ENCODE measurements at regions not wholly inside any gene's neighbourhood (a gene's known extent, or its start where the extent isn't known, plus 50 kb on each side); places are given as distances from the start of the nearest gene placed in this dataset.

DNA sequence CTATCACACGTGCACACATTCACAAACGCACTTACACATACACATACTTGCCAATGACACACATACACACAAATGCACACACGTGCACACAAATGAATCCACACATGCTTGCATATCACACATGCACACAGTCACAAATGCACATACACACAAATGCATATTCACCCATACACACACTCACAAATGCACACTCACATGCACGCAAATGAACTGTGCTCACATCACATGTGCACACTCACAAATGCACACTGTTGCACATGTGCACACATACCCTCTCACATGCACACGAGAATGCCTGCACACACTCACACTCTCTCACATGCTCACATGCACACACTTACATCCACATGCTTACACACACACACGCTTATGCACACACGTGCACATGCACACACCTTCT is 368.1 kb downstream of the EIPR1 start:
- Histone ChIP-seq H3K4me3 (no peak overlapping the region), H3K27ac (no peak overlapping the region), H3K4me1 (no peaks in the 10 kb centered on the region), H3K36me3 (no peaks in the 10 kb centered on the region), H3K27me3 (no peaks in the 10 kb centered on the region), H3K9me3 (peaks cover 0 to 4% of the 10 kb centered on the region in 2 donors)
- intact Hi-C loops (cut with DNase I; ENCODE audit: low total_unique reads) = no loop called here
- 71 to 75% methylated on average over 2 to 7 of the region's 7 CpGs for WGBS, 2 donors (ENCODE audit: low coverage in 1 of 2)
- TF ChIP-seq, protein P1, sequence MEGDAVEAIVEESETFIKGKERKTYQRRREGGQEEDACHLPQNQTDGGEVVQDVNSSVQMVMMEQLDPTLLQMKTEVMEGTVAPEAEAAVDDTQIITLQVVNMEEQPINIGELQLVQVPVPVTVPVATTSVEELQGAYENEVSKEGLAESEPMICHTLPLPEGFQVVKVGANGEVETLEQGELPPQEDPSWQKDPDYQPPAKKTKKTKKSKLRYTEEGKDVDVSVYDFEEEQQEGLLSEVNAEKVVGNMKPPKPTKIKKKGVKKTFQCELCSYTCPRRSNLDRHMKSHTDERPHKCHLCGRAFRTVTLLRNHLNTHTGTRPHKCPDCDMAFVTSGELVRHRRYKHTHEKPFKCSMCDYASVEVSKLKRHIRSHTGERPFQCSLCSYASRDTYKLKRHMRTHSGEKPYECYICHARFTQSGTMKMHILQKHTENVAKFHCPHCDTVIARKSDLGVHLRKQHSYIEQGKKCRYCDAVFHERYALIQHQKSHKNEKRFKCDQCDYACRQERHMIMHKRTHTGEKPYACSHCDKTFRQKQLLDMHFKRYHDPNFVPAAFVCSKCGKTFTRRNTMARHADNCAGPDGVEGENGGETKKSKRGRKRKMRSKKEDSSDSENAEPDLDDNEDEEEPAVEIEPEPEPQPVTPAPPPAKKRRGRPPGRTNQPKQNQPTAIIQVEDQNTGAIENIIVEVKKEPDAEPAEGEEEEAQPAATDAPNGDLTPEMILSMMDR (IDR thresholded peaks at IDR 0.05) = no peak
- in situ Hi-C loops (cut with MboI; ENCODE audit: low pct_ligation_motif_present in 1 of 4, low pct_unique_long_range_greater_than_20kb in 1 of 4, low sequenced_read_pairs in 3 of 4) = no loop called here
- DNase-seq = no peak

DNA sequence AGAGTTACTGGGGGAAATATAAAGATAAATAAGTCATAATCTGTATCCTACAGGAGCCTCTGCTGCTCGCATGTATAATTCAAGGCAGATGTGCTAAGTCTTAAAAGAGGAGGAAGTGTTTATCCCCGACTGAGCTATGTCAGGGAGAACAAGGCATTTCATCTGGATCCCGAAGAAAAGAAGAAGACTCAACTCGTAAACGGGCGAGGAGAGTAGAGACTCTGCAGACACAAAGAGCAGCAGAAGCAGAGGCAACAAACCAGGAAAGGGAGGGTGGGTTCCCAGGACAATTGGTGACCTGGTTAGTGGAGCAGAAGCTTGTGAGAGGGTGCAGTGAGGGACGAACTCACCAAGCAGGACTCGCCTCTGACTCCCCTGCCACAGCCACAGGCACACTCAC is 368.6 kb downstream of the EIPR1 start:
- Histone ChIP-seq H3K36me3 (no peaks in the 10 kb centered on the region), H3K4me1 (no peaks in the 10 kb centered on the region), H3K27ac (no peak overlapping the region), H3K9me3 (peaks cover 0 to 4% of the 10 kb centered on the region in 2 donors), H3K27me3 (no peaks in the 10 kb centered on the region), H3K4me3 (no peak overlapping the region)
- TF ChIP-seq, protein P1 (IDR thresholded peaks at IDR 0.05) = no peak
- TF ChIP-seq EP300 (IDR thresholded peaks at IDR 0.05; ENCODE audit: low read depth) (no peak), POLR2AphosphoS5 (IDR thresholded peaks at IDR 0.05) (no peak), POLR2A (IDR thresholded peaks at IDR 0.05) (no peak)
- in situ Hi-C loops (cut with MboI; ENCODE audit: low pct_ligation_motif_present in 1 of 4, low pct_unique_long_range_greater_than_20kb in 1 of 4, low sequenced_read_pairs in 3 of 4) (no loop called here), intact Hi-C loops (cut with DNase I; ENCODE audit: low total_unique reads) (no loop called here)
- 36 to 39% methylated on average over 8 of the region's 8 CpGs for WGBS, 2 donors (ENCODE audit: low coverage in 1 of 2)
- DNase-seq = no peak

DNA sequence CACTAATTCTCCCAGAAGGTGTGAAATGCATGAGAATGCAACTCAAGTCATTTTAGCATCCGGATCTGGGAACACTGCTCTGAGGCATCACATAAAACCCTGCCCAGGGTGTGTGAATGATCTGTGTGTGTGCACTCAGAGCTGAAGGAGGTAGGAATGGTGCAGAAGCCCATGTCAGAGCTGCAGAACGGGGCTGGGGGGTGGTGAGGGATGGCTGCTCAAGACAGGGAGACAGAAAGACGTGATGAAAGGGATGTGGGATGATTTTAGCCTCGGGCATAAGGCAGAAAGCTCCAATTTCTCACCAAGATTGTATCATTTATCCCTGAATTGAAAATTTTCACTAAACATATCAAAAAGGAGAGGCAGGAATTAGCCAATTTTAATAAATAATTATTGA is 369.1 kb downstream of the EIPR1 start:
- no peak for DNase-seq
- Histone ChIP-seq H3K27ac (no peak overlapping the region), H3K4me3 (no peak overlapping the region), H3K9me3 (peaks cover 0 to 2% of the 10 kb centered on the region in 2 donors), H3K4me1 (no peaks in the 10 kb centered on the region), H3K36me3 (no peaks in the 10 kb centered on the region), H3K27me3 (no peaks in the 10 kb centered on the region)
- WGBS, 2 donors (ENCODE audit: low coverage in 1 of 2) = 37% methylated on average over 2 to 4 of the region's 4 CpGs
- intact Hi-C loops (cut with DNase I; ENCODE audit: low total_unique reads) (no loop called here), in situ Hi-C loops (cut with MboI; ENCODE audit: low pct_ligation_motif_present in 1 of 4, low pct_unique_long_range_greater_than_20kb in 1 of 4, low sequenced_read_pairs in 3 of 4) (no loop called here)
- TF ChIP-seq EP300 (IDR thresholded peaks at IDR 0.05; ENCODE audit: low read depth) = no peak
- no peak for TF ChIP-seq POLR2AphosphoS5 (IDR thresholded peaks at IDR 0.05)
- TF ChIP-seq, protein P1 (IDR thresholded peaks at IDR 0.05) = no peak
- no peak for TF ChIP-seq POLR2A (IDR thresholded peaks at IDR 0.05)

- Histone ChIP-seq H3K27me3 (no peaks in the 10 kb centered on the region), H3K9me3 (no peaks in the 10 kb centered on the region), H3K4me3 (no peak overlapping the region), H3K4me1 (no peaks in the 10 kb centered on the region), H3K27ac (no peak overlapping the region), H3K36me3 (no peaks in the 10 kb centered on the region)
- no peak for DNase-seq
- intact Hi-C loops (cut with DNase I; ENCODE audit: low total_unique reads) = no loop called here
- in situ Hi-C loops (cut with MboI; ENCODE audit: low pct_ligation_motif_present in 1 of 4, low pct_unique_long_range_greater_than_20kb in 1 of 4, low sequenced_read_pairs in 3 of 4) = no loop called here
- whole genome bisulfite sequencing, 2 donors (ENCODE audit: low coverage in 1 of 2) = 84 to 100% methylated on average over 3 to 6 of the region's 6 CpGs
- TF ChIP-seq, protein P1 (IDR thresholded peaks at IDR 0.05) = no peak
- no peak for TF ChIP-seq EP300 (IDR thresholded peaks at IDR 0.05; ENCODE audit: low read depth)
- no peak for TF ChIP-seq POLR2AphosphoS5 (IDR thresholded peaks at IDR 0.05)
- TF ChIP-seq POLR2A (IDR thresholded peaks at IDR 0.05) = no peak
Measured at GRCh38 chr2:3007135-3007534, 370.5 kb downstream of the EIPR1 start.
